SU-DHL-6 (cell line): ENCODE measurements at regions not wholly inside any gene's neighbourhood (a gene's known extent, or its start where the extent isn't known, plus 50 kb on each side); places are given as distances from the start of the nearest gene placed in this dataset.
"Not testable (repeated sequence)": the region's sequence is repeated elsewhere in the genome, so short reads cannot be mapped to it uniquely, and the experiment has no call there.

Source experiments
- H2AFZ ChIP-seq: fragments of 200-600 bp; sonication (generic); 2 replicates; pipeline ENCODE4 v1.6.1; 2014; ENCODE audit warnings: low read depth, mild to moderate bottlenecking, moderate library complexity, mixed read lengths, antibody characterized with exemption, low read length; ENCODE audit not compliant: severe bottlenecking
- H3F3A ChIP-seq: fragments of 200-600 bp; shearing (Covaris generic); 2 replicates; pipeline ENCODE4 v1.6.0; 2016; ENCODE audit warnings: antibody characterized with exemption, mild to moderate bottlenecking; ENCODE audit not compliant: insufficient read depth
- H3K27ac ChIP-seq: fragments of 200-600 bp; sonication (generic); 2 replicates; pipeline ENCODE4 v1.5.1; 2016; ENCODE audit warnings: low read depth, mild to moderate bottlenecking, low read length, moderate library complexity, mixed read lengths
- H3K27me3 ChIP-seq: fragments of 200-600 bp; sonication (generic), shearing (Covaris generic); 2 replicates; pipeline ENCODE4 v1.6.0; 2014; ENCODE audit warnings: mild to moderate bottlenecking, low read length
- H3K36me3 ChIP-seq: fragments of 200-600 bp; sonication (generic); 2 replicates; pipeline ENCODE4 v1.6.1; 2014; ENCODE audit warnings: mild to moderate bottlenecking, low read length, mixed read lengths
- H3K4me2 ChIP-seq: fragments of 300-600, 200-600 bp; shearing (Covaris generic), sonication (generic); 2 replicates; pipeline ENCODE4 v1.6.0; 2014; ENCODE audit warnings: low read length, low read depth, mild to moderate bottlenecking; ENCODE audit not compliant: poor library complexity, severe bottlenecking
- H3K4me3 ChIP-seq: fragments of 200-600 bp; sonication (generic); 2 replicates; pipeline ENCODE4 v1.5.1; 2014; ENCODE audit warnings: antibody characterized with exemption, low read length, mild to moderate bottlenecking, mixed read lengths; ENCODE audit not compliant: insufficient read depth, poor library complexity, severe bottlenecking
- H3K79me2 ChIP-seq: fragments of 200-600 bp; sonication (generic); 2 replicates; pipeline ENCODE4 v1.6.1; 2014; ENCODE audit warnings: mild to moderate bottlenecking, low read length, moderate library complexity; ENCODE audit not compliant: insufficient read depth
- H3K9ac ChIP-seq: fragments of 200-600 bp; sonication (generic); 2 replicates; pipeline ENCODE4 v1.7.0; 2014; ENCODE audit warnings: mild to moderate bottlenecking, low read length
- H3K9me2 ChIP-seq: fragments of 200-600 bp; sonication (generic); replicated peaks from 2 replicates; pipeline ENCODE4 v1.6.1; 2014; ENCODE audit warnings: low read length; ENCODE audit not compliant: insufficient read depth
- H3K9me3 ChIP-seq: fragments of 200-600 bp; sonication (generic); 2 replicates; pipeline ENCODE4 v1.6.1; 2014; ENCODE audit warnings: low read length, mixed read lengths; ENCODE audit not compliant: insufficient read depth
- H4K20me1 ChIP-seq: fragments of 200-600 bp; sonication (generic); 2 replicates; pipeline ENCODE4 v1.6.1; 2014; ENCODE audit warnings: low read depth, mild to moderate bottlenecking, antibody characterized with exemption, low read length, moderate library complexity, mixed read lengths
- CTCF ChIP-seq: fragments of 200-600 bp; sonication (generic); IDR thresholded peaks from one replicate; pipeline ENCODE4 v1.5.1; 2017; ENCODE audit warnings: antibody characterized with exemption, mild to moderate bottlenecking, low read length, moderate library complexity; ENCODE audit not compliant: insufficient read depth, poor library complexity, severe bottlenecking
- EZH2phosphoT487 ChIP-seq: fragments of 200-600 bp; sonication (generic), shearing (Covaris generic); conservative IDR thresholded peaks from 2 replicates; pipeline ENCODE4 v1.6.1; 2018; ENCODE audit warnings: mild to moderate bottlenecking, antibody characterized with exemption, low read length, moderate library complexity, mixed read lengths

DNA sequence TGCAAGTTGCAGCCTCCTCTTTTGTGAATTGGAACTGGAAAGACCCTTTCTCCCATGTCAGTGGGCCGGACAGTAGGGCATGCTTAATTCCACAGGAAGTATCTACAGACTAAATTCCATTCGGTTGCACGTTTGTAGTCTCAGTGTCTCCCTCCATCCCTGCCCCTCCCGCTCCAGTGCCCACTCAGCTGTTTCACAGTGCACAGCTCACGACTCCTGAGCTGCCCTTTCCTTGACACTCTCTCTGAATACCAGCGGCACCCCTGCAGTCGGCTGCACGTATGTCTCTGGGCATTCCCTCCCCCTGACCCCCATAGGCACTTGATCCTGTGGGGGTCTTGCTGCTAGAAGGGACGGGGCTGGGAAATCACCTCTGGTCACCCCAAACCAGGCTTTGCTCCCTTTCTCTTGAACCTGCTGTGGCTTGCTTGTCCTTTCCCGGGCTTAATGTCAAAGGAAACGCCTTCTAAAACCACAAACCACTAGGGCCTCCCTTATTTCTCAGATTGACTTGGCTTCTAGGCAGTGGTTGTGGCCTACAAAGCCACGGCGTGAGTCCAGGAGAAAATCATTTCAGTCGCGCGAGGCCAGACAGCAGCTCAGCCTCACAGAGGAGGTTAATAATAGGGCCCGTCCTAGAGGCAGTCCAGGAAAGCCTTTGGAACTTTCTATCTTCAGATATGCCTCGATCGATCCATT, 365.3 kb upstream of the PROX1 start:
- TF ChIP-seq EZH2phosphoT487 (no peak), CTCF (no peak)
- Histone ChIP-seq H3K4me3 (no peak overlapping the region), H3K36me3 (no peaks in the 10 kb centered on the region), H4K20me1 (no peaks in the 10 kb centered on the region), H3K27ac (no peak overlapping the region), H3K79me2 (no peaks in the 10 kb centered on the region), H2AFZ (no peak overlapping the region), H3K9ac (no peak overlapping the region), H3K9me2 (no peaks in the 10 kb centered on the region), H3K9me3 (no peaks in the 10 kb centered on the region), H3K4me2 (no peak overlapping the region), H3K27me3 (no peaks in the 10 kb centered on the region), H3F3A (no peaks in the 10 kb centered on the region)

DNA sequence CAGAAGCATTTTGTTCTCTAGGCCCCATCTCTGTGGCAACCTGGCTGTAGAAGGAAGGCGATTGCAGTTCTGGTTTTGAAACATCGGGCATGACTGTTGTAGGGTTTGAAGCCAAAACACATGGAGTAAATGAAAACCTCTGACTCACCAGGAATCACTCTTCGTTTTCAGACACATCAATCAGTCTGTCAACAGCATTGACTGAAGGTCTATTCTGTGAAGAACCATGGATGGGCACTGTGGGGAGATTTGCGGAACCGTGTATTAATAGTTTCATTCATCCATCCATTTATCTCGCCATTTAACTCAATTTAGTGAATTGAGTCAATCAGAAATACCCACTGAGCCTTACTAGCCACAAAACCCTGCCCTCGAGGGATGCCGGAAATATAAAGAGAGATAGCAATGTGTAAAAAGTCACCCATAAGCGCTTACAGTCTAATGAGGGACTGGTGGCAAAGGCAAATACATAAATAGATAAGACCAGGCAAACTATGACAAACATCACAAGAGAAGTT, 364.6 kb upstream of the PROX1 start:
- no peaks in the 10 kb centered on the region for H4K20me1 ChIP-seq
- H3K4me2 ChIP-seq = no peak overlapping the region
- H3K9me3 ChIP-seq = no peaks in the 10 kb centered on the region
- no peaks in the 10 kb centered on the region for H3K79me2 ChIP-seq
- no peak overlapping the region for H2AFZ ChIP-seq
- H3K27me3 ChIP-seq = no peaks in the 10 kb centered on the region
- H3K9ac ChIP-seq = no peak overlapping the region
- TF ChIP-seq CTCF (no peak), EZH2phosphoT487 (no peak)
- no peaks in the 10 kb centered on the region for H3F3A ChIP-seq
- H3K36me3 ChIP-seq = no peaks in the 10 kb centered on the region
- H3K9me2 ChIP-seq = no peaks in the 10 kb centered on the region
- no peak overlapping the region for H3K27ac ChIP-seq
- no peak overlapping the region for H3K4me3 ChIP-seq

DNA sequence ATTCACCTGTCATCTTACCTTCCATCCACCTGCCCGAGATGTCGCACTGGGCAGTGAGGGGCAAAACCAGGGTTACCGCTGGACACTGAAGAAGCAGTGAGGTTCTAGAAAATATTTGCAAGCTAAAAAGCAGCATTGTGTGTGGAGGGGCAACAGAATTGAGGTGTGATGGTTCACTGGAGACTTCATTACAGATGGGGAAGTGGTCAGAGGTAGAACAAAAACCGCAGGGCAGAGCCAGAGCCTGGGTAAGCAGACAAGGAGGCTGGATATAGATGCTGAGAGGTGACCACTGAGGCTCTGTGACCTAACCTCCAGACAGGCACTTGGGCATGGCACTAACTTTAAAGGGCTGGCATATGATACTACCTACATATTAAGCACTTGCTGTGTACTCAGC, 363.9 kb upstream of the PROX1 start:
- no peaks in the 10 kb centered on the region for H3K27me3 ChIP-seq
- no peak overlapping the region for H3K9ac ChIP-seq
- no peak overlapping the region for H3K27ac ChIP-seq
- no peak overlapping the region for H3K4me2 ChIP-seq
- H3K9me3 ChIP-seq = no peaks in the 10 kb centered on the region
- TF ChIP-seq CTCF (no peak), EZH2phosphoT487 (no peak)
- no peak overlapping the region for H3K4me3 ChIP-seq
- H3K79me2 ChIP-seq = no peaks in the 10 kb centered on the region
- no peaks in the 10 kb centered on the region for H3K36me3 ChIP-seq
- no peaks in the 10 kb centered on the region for H3K9me2 ChIP-seq
- no peak overlapping the region for H2AFZ ChIP-seq
- no peaks in the 10 kb centered on the region for H3F3A ChIP-seq
- H4K20me1 ChIP-seq = no peaks in the 10 kb centered on the region

- H3K9ac ChIP-seq, H2AFZ ChIP-seq, H3K4me3 ChIP-seq, H3K9me2 ChIP-seq, H3F3A ChIP-seq, H4K20me1 ChIP-seq, H3K9me3 ChIP-seq, H3K27ac ChIP-seq, H3K79me2 ChIP-seq, H3K4me2 ChIP-seq, H3K36me3 ChIP-seq, H3K27me3 ChIP-seq: not testable (repeated sequence)
Measured at GRCh38 chr1:213636778-213637177, 351.0 kb upstream of the PROX1 start.
